ENCODE measurements at regions not wholly inside any gene's neighbourhood (a gene's known extent, or its start where the extent isn't known, plus 50 kb on each side); places are given as distances from the start of the nearest gene placed in this dataset.

DNA sequence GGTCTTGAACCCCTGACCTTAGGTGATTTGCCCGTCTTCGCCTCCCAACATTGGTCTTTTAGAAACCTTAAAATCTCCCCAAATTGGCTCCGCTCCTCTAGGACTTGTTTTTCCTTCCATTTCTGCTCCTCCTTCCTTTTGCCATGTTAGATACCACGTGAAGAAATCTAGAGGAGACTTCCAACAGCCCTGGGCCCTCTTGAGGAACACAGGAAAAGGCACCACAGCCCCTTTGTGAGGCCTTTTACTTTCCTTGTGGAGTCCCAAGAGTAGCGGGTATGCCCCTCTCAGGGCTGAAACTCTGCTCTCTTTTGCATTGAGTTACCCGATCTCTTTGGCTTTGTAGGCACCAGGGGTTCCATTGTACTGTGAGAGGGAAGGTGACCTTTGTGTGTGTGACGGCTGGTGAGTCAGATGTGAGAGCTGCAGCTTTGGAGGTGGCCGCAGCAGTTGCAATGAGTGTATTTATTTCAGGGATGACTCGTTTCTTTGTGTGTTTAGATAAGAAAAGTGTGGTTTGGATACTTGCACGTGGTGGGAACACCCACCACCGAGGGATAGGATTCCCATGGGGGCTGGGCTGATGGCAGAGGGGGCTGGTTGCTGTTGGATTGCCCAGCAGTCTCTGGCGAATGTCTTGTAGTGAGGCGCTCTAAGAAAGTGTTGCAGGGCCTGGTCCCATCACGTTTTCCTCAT, 218.4 kb upstream of the HS6ST1 start:
- no peak overlapping the region for H3K9ac ChIP-seq (ENCODE audit: low read length)
- H3F3A ChIP-seq (ENCODE audit: insufficient read depth): no peaks in the 10 kb centered on the region
- no peaks in the 10 kb centered on the region for H4K20me1 ChIP-seq (ENCODE audit: low read depth, low read length)
- no peak overlapping the region for H3K27ac ChIP-seq (ENCODE audit: low read depth, low read length)
- no peaks in the 10 kb centered on the region for H3K36me3 ChIP-seq (ENCODE audit: low read length)
- no peaks in the 10 kb centered on the region for H3K9me2 ChIP-seq (replicated peaks; ENCODE audit: insufficient read depth, low read length)
- H3K9me3 ChIP-seq (ENCODE audit: insufficient read depth, low read length): no peaks in the 10 kb centered on the region
- no peak overlapping the region for H3K4me2 ChIP-seq (ENCODE audit: low read depth, low read length, poor library complexity, severe bottlenecking)
- no peaks in the 10 kb centered on the region for H3K79me2 ChIP-seq (ENCODE audit: insufficient read depth, low read length)
- TF ChIP-seq, protein P1, sequence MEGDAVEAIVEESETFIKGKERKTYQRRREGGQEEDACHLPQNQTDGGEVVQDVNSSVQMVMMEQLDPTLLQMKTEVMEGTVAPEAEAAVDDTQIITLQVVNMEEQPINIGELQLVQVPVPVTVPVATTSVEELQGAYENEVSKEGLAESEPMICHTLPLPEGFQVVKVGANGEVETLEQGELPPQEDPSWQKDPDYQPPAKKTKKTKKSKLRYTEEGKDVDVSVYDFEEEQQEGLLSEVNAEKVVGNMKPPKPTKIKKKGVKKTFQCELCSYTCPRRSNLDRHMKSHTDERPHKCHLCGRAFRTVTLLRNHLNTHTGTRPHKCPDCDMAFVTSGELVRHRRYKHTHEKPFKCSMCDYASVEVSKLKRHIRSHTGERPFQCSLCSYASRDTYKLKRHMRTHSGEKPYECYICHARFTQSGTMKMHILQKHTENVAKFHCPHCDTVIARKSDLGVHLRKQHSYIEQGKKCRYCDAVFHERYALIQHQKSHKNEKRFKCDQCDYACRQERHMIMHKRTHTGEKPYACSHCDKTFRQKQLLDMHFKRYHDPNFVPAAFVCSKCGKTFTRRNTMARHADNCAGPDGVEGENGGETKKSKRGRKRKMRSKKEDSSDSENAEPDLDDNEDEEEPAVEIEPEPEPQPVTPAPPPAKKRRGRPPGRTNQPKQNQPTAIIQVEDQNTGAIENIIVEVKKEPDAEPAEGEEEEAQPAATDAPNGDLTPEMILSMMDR (IDR thresholded peaks at IDR 0.05; ENCODE audit: insufficient read depth, low read length, poor library complexity, severe bottlenecking): no peak
- TF ChIP-seq EZH2phosphoT487 (conservative IDR thresholded peaks at IDR 0.05; ENCODE audit: low read length): no peak
- H2AFZ ChIP-seq (ENCODE audit: low read depth, low read length, severe bottlenecking): no peak overlapping the region
- H3K4me3 ChIP-seq (ENCODE audit: insufficient read depth, low read length, poor library complexity, severe bottlenecking): no peak overlapping the region
- H3K27me3 ChIP-seq (ENCODE audit: low read length): no peaks in the 10 kb centered on the region

DNA sequence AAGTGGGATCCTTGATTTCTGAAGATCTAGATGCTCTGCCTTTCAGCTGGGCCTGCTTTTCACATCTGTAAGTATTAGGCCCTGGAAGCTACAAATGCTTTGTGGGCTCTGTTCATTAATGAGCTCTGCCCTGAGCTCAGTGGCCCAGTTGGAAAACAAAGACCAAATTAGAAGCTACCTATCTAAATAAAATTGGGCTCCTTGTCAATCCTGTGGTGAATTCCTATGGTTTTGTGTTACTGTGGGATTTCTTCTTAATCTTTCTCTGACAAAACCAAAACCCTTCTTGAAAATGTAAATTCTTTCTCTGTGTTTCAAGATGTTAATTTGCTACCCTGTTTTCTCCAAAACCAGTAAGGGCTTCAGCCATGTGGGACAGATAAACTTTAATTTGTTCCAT, 219.0 kb upstream of the HS6ST1 start:
- no peak overlapping the region for H3K4me3 ChIP-seq (ENCODE audit: insufficient read depth, low read length, poor library complexity, severe bottlenecking)

DNA sequence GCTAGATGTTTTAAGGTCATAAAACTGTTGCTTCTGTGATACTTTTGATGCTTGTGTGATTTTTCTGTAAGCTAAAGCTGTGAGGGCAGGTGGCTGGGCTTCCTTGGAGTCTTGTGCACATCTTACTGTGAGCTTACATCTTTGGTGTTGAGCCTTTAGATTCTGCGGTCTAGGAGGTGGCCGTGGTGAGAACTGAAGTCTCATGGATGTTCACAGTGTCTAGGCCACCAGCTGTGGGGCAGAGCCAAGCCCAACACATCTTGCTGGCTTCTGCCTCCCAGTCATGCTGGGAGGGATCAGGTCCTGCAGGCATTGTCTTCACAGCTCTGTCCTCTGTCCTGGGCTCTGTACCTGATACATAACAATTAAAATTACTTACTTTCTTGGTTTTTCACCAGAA, 219.7 kb upstream of the HS6ST1 start:
- H3K27me3 ChIP-seq (ENCODE audit: low read length): no peaks in the 10 kb centered on the region
- no peak overlapping the region for H2AFZ ChIP-seq (ENCODE audit: low read depth, low read length, severe bottlenecking)

More for the DNA sequence above, 219.0 kb upstream of the HS6ST1 start:
- Histone ChIP-seq H3K9me3 (ENCODE audit: insufficient read depth, low read length) (no peaks in the 10 kb centered on the region), H3K9ac (ENCODE audit: low read length) (no peak overlapping the region), H2AFZ (ENCODE audit: low read depth, low read length, severe bottlenecking) (no peak overlapping the region), H3K79me2 (ENCODE audit: insufficient read depth, low read length) (no peaks in the 10 kb centered on the region), H3K36me3 (ENCODE audit: low read length) (no peaks in the 10 kb centered on the region), H3K9me2 (replicated peaks; ENCODE audit: insufficient read depth, low read length) (no peaks in the 10 kb centered on the region), H3F3A (ENCODE audit: insufficient read depth) (no peaks in the 10 kb centered on the region), H4K20me1 (ENCODE audit: low read depth, low read length) (no peaks in the 10 kb centered on the region), H3K27ac (ENCODE audit: low read depth, low read length) (no peak overlapping the region), H3K4me2 (ENCODE audit: low read depth, low read length, poor library complexity, severe bottlenecking) (no peak overlapping the region), H3K27me3 (ENCODE audit: low read length) (no peaks in the 10 kb centered on the region)
- TF ChIP-seq, protein P1 (IDR thresholded peaks at IDR 0.05; ENCODE audit: insufficient read depth, low read length, poor library complexity, severe bottlenecking): no peak
- TF ChIP-seq EZH2phosphoT487 (conservative IDR thresholded peaks at IDR 0.05; ENCODE audit: low read length): no peak

More for the DNA sequence above, 219.7 kb upstream of the HS6ST1 start:
- Histone ChIP-seq H3K9ac (ENCODE audit: low read length) (no peak overlapping the region), H3K9me3 (ENCODE audit: insufficient read depth, low read length) (no peaks in the 10 kb centered on the region), H3K36me3 (ENCODE audit: low read length) (no peaks in the 10 kb centered on the region), H3K4me2 (ENCODE audit: low read depth, low read length, poor library complexity, severe bottlenecking) (no peak overlapping the region), H3K27ac (ENCODE audit: low read depth, low read length) (no peak overlapping the region), H4K20me1 (ENCODE audit: low read depth, low read length) (no peaks in the 10 kb centered on the region), H3F3A (ENCODE audit: insufficient read depth) (no peaks in the 10 kb centered on the region), H3K79me2 (ENCODE audit: insufficient read depth, low read length) (no peaks in the 10 kb centered on the region), H3K9me2 (replicated peaks; ENCODE audit: insufficient read depth, low read length) (no peaks in the 10 kb centered on the region), H3K4me3 (ENCODE audit: insufficient read depth, low read length, poor library complexity, severe bottlenecking) (no peak overlapping the region)
- TF ChIP-seq, protein P1 (IDR thresholded peaks at IDR 0.05; ENCODE audit: insufficient read depth, low read length, poor library complexity, severe bottlenecking): no peak
- no peak for TF ChIP-seq EZH2phosphoT487 (conservative IDR thresholded peaks at IDR 0.05; ENCODE audit: low read length)
